IPS DF 6.9 (cell line): ENCODE measurements at regions not wholly inside any gene's neighbourhood (a gene's known extent, or its start where the extent isn't known, plus 50 kb on each side); places are given as distances from the start of the nearest gene placed in this dataset.

Experiments
- DNase-seq: peaks from one replicate; pipeline ENCODE4 v3.0.0-alpha.2; 2013; ENCODE audit warnings: low read depth, low spot score
- H3K27ac ChIP-seq: one replicate; pipeline ENCODE4 v1.5.1; 2013; ENCODE audit warnings: low read length, control low read depth
- H3K27me3 ChIP-seq: 2 replicates; pipeline ENCODE4 v1.6.1; 2013; ENCODE audit warnings: mild to moderate bottlenecking, low read length; ENCODE audit not compliant: control insufficient read depth, insufficient read depth
- H3K36me3 ChIP-seq: 2 replicates; pipeline ENCODE4 v1.6.1; 2013; ENCODE audit warnings: low read length; ENCODE audit not compliant: control insufficient read depth, insufficient read depth
- H3K4me1 ChIP-seq: 2 replicates; pipeline ENCODE4 v1.6.1; 2013; ENCODE audit warnings: low read length; ENCODE audit not compliant: control insufficient read depth, insufficient read depth
- H3K4me3 ChIP-seq: 2 replicates; pipeline ENCODE4 v1.5.1; 2013; ENCODE audit warnings: mild to moderate bottlenecking, low read length
- H3K9me3 ChIP-seq: 2 replicates; pipeline ENCODE4 v1.6.1; 2013; ENCODE audit warnings: low read length, inconsistent platforms; ENCODE audit not compliant: control insufficient read depth, insufficient read depth
- WGBS: extraction: QIAGEN DNeasy Blood & Tissue Kit; methylation state at CpG from one replicate; pipeline ENCODE4 v1.1.7; 2013; ENCODE audit warnings: mixed read lengths, missing lambda C conversion rate; ENCODE audit not compliant: insufficient read length, insufficient coverage; 5-methylcytosine and 5-hydroxymethylcytosine counted together

DNA sequence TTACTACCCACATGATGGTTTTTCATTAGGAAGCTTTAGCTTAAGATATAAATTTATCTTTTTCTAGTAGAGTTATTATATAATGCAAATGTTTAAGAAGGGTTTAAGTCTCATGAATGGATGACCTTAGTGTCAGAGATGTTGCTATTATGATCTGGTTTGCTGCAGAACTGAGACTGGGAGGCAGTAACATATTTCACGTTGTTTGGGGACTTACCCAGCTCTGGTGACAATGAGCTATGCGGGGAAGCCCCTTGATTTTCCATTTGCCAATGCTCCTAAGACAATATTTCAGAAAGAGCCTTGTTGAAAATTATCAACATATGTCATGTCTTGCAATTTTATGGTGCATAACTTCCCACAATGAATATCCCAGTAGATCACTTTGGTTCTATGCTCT is 754.6 kb downstream of the REEP3 start:
- H3K36me3 ChIP-seq, result no peaks in the 10 kb centered on the region
- DNase-seq, result no peak
- H3K4me3 ChIP-seq, result no peak overlapping the region
- H3K27me3 ChIP-seq, result no peaks in the 10 kb centered on the region
- H3K4me1 ChIP-seq, result no peaks in the 10 kb centered on the region
- WGBS, result no CpG with 5 or more reads among the region's 2 CpGs
- H3K27ac ChIP-seq, result no peak overlapping the region
- H3K9me3 ChIP-seq, result no peaks in the 10 kb centered on the region

- H3K4me3 ChIP-seq, result no peak overlapping the region
- H3K4me1 ChIP-seq, result no peaks in the 10 kb centered on the region
- no peaks in the 10 kb centered on the region for H3K36me3 ChIP-seq
- H3K9me3 ChIP-seq, result no peaks in the 10 kb centered on the region
- no peak overlapping the region for H3K27ac ChIP-seq
- no peaks in the 10 kb centered on the region for H3K27me3 ChIP-seq
- WGBS, result no CpG with 5 or more reads among the region's 3 CpGs
- DNase-seq, result no peak
Measured at GRCh38 chr10:64277536-64277935, 756.3 kb downstream of the REEP3 start.

DNA sequence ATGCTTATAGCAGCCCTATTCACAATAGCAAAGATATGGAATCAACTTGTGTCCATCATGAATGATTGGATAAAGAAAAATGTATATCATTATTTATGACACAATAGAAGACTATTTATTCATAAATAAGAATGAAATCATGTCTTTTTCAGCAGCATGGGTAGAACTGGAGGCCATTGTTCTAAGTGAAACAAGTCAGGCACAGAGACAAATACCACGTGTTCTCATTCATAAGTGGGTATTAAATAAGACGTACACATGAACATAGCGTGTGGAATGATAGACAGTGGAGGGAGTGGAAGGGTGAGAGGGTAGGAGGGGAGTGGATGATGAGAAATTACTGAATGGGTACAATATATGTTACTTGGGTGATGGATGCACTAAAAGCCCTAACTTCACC is 762.4 kb downstream of the REEP3 start:
- no peaks in the 10 kb centered on the region for H3K4me1 ChIP-seq
- H3K27ac ChIP-seq, result no peak overlapping the region
- H3K27me3 ChIP-seq, result no peaks in the 10 kb centered on the region
- DNase-seq, result no peak
- no peaks in the 10 kb centered on the region for H3K36me3 ChIP-seq
- H3K4me3 ChIP-seq, result no peak overlapping the region
- WGBS, result no CpG with 5 or more reads among the region's 3 CpGs
- no peaks in the 10 kb centered on the region for H3K9me3 ChIP-seq

- no peak overlapping the region for H3K27ac ChIP-seq
- DNase-seq, result no peak
- H3K4me1 ChIP-seq, result no peaks in the 10 kb centered on the region
- no peaks in the 10 kb centered on the region for H3K9me3 ChIP-seq
- H3K27me3 ChIP-seq, result no peaks in the 10 kb centered on the region
- no CpG with 5 or more reads among the region's 2 CpGs for WGBS
- H3K36me3 ChIP-seq, result no peaks in the 10 kb centered on the region
- H3K4me3 ChIP-seq, result no peak overlapping the region
Measured at GRCh38 chr10:64286533-64286932, 765.3 kb downstream of the REEP3 start.

DNA sequence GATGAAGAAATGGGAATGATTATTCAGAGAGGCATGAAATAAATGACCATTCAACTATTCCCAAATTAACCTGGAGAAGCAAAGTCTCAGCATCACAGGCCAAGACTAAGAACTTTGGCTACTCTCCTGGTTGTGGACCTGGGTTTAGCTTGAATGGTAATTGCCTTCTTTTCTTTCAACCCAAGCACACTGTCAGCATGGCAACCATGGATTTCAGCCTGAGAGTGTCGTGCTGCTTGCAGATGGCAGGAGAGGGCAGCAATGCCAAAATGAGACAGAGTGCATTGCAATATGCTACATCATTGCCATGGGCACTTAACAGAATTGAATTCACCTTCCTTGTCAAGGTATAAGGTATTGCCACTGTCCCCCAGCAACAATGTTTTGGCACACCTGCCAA is 767.2 kb downstream of the REEP3 start:
- Histone ChIP-seq H3K4me1 (no peaks in the 10 kb centered on the region), H3K27me3 (no peaks in the 10 kb centered on the region), H3K9me3 (no peaks in the 10 kb centered on the region), H3K27ac (no peak overlapping the region), H3K4me3 (no peak overlapping the region), H3K36me3 (no peaks in the 10 kb centered on the region)
- no peak for DNase-seq
- no CpG with 5 or more reads among the region's 1 CpG for WGBS

GRCh38 chr10:64303566-64303965 is 782.4 kb downstream of the REEP3 start:
- WGBS, result no CpG with 5 or more reads among the region's 1 CpG
- H3K4me1 ChIP-seq, result peaks cover 1% of the 10 kb centered on the region; the same call in 1 of the 2 replicates
- H3K27ac ChIP-seq, result no peak overlapping the region
- no peak overlapping the region for H3K4me3 ChIP-seq
- no peaks in the 10 kb centered on the region for H3K36me3 ChIP-seq
- DNase-seq, result no peak
- H3K27me3 ChIP-seq, result no peaks in the 10 kb centered on the region
- H3K9me3 ChIP-seq, result no peaks in the 10 kb centered on the region

DNA sequence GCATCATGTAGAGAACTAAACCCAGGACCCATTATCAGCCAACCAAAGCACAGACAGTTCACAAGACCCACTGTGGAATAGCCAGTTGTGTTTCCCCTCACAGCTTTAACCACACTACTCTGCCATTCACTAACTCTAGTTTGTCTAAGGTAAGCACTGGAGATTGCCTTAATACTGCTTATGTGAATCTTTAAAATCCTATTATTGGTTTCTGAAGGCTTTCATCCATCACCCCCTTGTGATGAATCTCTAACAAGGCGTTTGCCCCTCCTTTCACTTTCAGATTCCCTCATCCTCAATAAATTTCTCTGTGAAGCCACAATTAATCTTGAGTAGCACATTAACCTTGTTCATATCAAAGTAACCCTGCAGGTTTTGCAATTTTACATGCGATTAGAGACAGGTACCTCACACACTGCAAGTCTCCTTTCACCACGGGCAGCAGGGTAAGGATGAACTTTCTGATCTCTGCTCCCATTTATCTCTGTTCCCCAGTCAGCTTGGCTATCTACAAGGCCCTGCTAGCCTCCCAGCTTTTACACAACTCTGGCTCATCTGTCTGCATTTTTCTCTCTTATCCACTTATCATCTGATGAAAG is 785.6 kb downstream of the REEP3 start:
- WGBS, result no CpG with 5 or more reads among the region's 3 CpGs
- Histone ChIP-seq H3K4me3 (no peak overlapping the region), H3K27ac (no peak overlapping the region), H3K4me1 (peaks cover 1% of the 10 kb centered on the region; the same call in 1 of the 2 replicates), H3K27me3 (no peaks in the 10 kb centered on the region), H3K9me3 (no peaks in the 10 kb centered on the region), H3K36me3 (no peaks in the 10 kb centered on the region)
- no peak for DNase-seq

DNA sequence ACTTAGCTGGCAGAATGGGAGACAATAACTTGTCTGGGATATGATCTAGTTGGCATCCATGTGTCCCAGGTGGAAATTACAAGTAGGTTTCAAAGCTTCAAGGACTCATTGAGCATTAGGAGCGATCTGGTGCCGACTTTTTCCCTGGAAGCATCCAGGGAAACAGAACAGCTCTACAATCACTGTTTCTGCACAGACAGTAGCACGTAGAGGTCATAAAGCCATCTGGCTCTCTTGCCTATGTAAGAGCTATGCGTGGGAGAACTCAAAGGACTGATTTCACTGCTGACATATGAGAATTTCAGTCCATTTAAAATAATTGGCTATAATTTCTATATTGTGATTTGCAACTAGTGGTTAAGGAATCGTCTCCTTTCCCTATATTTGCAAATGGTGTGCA is 791.7 kb downstream of the REEP3 start:
- Histone ChIP-seq H3K27ac (no peak overlapping the region), H3K4me1 (no peaks in the 10 kb centered on the region), H3K27me3 (no peaks in the 10 kb centered on the region), H3K4me3 (no peak overlapping the region), H3K36me3 (no peaks in the 10 kb centered on the region), H3K9me3 (no peaks in the 10 kb centered on the region)
- DNase-seq, result no peak
- no CpG with 5 or more reads among the region's 5 CpGs for WGBS

DNA sequence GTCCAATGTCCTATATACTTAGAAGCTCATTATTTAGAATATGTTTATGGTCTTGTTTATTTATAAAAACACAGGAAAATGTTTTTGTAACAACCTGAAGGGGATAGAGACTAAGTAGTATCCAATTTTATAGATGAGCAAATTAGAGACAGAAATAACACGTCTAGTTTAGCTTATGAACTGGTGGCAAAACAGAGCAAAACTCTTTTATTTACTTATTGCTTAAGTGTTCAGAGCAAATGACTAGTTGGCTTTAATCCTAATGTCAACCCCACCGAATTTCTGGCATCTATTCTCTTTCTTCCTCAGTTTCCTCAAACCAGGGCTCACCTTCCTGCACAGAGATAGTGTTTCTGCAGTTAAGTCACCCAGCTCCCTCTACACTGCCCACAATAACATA is 792.8 kb downstream of the REEP3 start:
- no peaks in the 10 kb centered on the region for H3K9me3 ChIP-seq
- H3K27me3 ChIP-seq, result no peaks in the 10 kb centered on the region
- no peak overlapping the region for H3K27ac ChIP-seq
- WGBS, result no CpG with 5 or more reads among the region's 2 CpGs
- no peaks in the 10 kb centered on the region for H3K36me3 ChIP-seq
- H3K4me1 ChIP-seq, result no peaks in the 10 kb centered on the region
- no peak for DNase-seq
- H3K4me3 ChIP-seq, result no peak overlapping the region

DNA sequence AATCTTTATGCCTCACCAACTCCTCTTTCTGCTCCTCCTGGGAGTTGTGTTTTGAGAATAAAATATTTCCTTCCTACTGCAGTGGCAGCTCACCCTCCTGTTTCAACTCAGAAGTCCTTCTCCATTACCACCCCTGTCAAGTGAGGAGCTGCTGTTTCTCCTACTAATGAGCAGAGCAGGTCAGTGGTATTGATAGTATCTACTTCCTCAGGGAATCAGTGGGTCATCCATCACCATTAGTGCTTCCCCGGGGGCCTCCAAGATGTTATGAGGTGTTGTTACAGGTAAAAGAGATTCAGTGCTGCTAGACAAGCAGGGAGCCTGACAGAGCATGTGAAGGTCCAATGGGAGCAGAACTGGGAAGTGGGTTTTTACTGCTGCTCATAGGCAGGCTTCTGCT is 795.2 kb downstream of the REEP3 start:
- Histone ChIP-seq H3K36me3 (no peaks in the 10 kb centered on the region), H3K27me3 (no peaks in the 10 kb centered on the region), H3K4me1 (no peaks in the 10 kb centered on the region), H3K9me3 (no peaks in the 10 kb centered on the region), H3K4me3 (no peak overlapping the region), H3K27ac (no peak overlapping the region)
- no peak for DNase-seq
- no CpG with 5 or more reads among the region's 1 CpG for WGBS

DNA sequence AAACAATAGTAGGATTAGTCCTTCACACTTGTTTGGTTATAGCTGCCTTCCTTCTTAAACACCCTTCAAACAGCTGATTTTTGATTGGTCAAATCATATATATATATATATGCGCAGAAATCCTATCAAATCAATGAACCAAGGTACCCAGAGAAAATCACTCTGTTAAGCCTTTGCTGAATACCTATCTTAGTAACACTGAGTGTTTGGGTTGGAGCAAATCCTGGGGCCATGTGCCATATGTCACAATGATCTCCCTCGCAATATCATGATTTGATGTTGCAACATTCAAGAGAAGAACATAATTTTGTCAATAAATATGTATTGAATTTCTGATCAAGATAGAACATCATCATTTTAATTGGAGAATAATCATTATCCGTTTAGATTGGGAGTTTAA is 795.6 kb downstream of the REEP3 start:
- Histone ChIP-seq H3K9me3 (no peaks in the 10 kb centered on the region), H3K4me1 (no peaks in the 10 kb centered on the region), H3K4me3 (no peak overlapping the region), H3K27me3 (no peaks in the 10 kb centered on the region), H3K36me3 (no peaks in the 10 kb centered on the region), H3K27ac (no peak overlapping the region)
- DNase-seq, result no peak
- no CpG with 5 or more reads among the region's 3 CpGs for WGBS
